ENCODE measurements at regions not wholly inside any gene's neighbourhood (a gene's known extent, or its start where the extent isn't known, plus 50 kb on each side); places are given as distances from the start of the nearest gene placed in this dataset.
"Not testable (repeated sequence)": the region's sequence is repeated elsewhere in the genome, so short reads cannot be mapped to it uniquely, and the experiment has no call there.

- CTCF ChIA-PET, result no interaction called here
- H3K4me1 Mint-ChIP-seq, result no peaks in the 10 kb centered on the region
- H3K36me3 Mint-ChIP-seq, result no peaks in the 10 kb centered on the region
- peaks cover 2% of the 10 kb centered on the region for H3K9me3 Mint-ChIP-seq
- DNase-seq, result no peak
- H3K27me3 Mint-ChIP-seq, result no peaks in the 10 kb centered on the region
- no peak overlapping the region for H3K4me3 Mint-ChIP-seq
- no peak overlapping the region for H3K27ac Mint-ChIP-seq
Observed at GRCh38 chr2:34810456-34810855, 1211.4 kb upstream of the FAM98A start.

- CTCF ChIA-PET, result no interaction called here
- no peaks in the 10 kb centered on the region for H3K27me3 Mint-ChIP-seq
- no peaks in the 10 kb centered on the region for H3K36me3 Mint-ChIP-seq
- H3K9me3 Mint-ChIP-seq, result peaks cover 2% of the 10 kb centered on the region
- H3K4me3 Mint-ChIP-seq, result no peak overlapping the region
- H3K4me1 Mint-ChIP-seq, result no peaks in the 10 kb centered on the region
- no peak overlapping the region for H3K27ac Mint-ChIP-seq
- no peak for DNase-seq
Observed at GRCh38 chr2:34808426-34808825, 1209.3 kb upstream of the FAM98A start.

GRCh38 chr2:34806891-34807290 lies 1207.8 kb upstream of the FAM98A start:
- Mint-ChIP-seq H3K27me3 (no peaks in the 10 kb centered on the region), H3K4me1 (no peaks in the 10 kb centered on the region), H3K27ac (no peak overlapping the region), H3K9me3 (peaks cover 2% of the 10 kb centered on the region), H3K4me3 (no peak overlapping the region), H3K36me3 (no peaks in the 10 kb centered on the region)
- no peak for DNase-seq
- CTCF ChIA-PET, result no interaction called here

GRCh38 chr2:34806396-34806795 lies 1207.3 kb upstream of the FAM98A start:
- CTCF ChIA-PET, result no interaction called here
- no peak for DNase-seq
- no peak overlapping the region for H3K27ac Mint-ChIP-seq

DNA sequence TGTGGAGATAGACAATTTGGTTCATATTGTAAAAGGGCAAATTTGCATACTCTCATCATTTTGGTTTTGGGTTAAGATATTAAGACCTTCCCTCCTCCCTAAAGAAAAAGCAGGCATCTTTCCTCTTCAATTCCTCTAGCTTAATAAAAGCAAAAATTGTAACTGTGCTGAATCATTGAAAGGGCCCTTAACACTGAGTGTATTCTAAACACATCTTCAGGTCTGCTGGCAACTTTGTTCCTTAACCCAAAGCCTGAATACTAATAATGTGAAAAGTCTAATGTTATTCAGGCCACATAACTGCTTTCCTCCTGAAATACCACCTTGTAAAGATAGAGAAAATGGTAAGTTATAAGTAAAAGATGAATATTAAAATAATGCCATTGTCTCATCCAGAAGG lies 1200.5 kb upstream of the FAM98A start:
- Mint-ChIP-seq H3K4me3 (no peak overlapping the region), H3K27ac (no peak overlapping the region), H3K27me3 (no peaks in the 10 kb centered on the region), H3K36me3 (no peaks in the 10 kb centered on the region), H3K4me1 (no peaks in the 10 kb centered on the region), H3K9me3 (no peaks in the 10 kb centered on the region)
- CTCF ChIA-PET, result no interaction called here
- no peak for DNase-seq

More at GRCh38 chr2:34806396-34806795, 1207.3 kb upstream of the FAM98A start:
- no peak overlapping the region for H3K4me3 Mint-ChIP-seq
- no peaks in the 10 kb centered on the region for H3K4me1 Mint-ChIP-seq
- H3K36me3 Mint-ChIP-seq, result no peaks in the 10 kb centered on the region
- H3K27me3 Mint-ChIP-seq, result no peaks in the 10 kb centered on the region
- peaks cover 2% of the 10 kb centered on the region for H3K9me3 Mint-ChIP-seq

GRCh38 chr2:34795586-34795985 lies 1196.5 kb upstream of the FAM98A start:
- H3K27ac Mint-ChIP-seq, H3K36me3 Mint-ChIP-seq, H3K4me3 Mint-ChIP-seq, DNase-seq, H3K4me1 Mint-ChIP-seq, H3K27me3 Mint-ChIP-seq, H3K9me3 Mint-ChIP-seq, CTCF ChIA-PET: not testable (repeated sequence)

DNA sequence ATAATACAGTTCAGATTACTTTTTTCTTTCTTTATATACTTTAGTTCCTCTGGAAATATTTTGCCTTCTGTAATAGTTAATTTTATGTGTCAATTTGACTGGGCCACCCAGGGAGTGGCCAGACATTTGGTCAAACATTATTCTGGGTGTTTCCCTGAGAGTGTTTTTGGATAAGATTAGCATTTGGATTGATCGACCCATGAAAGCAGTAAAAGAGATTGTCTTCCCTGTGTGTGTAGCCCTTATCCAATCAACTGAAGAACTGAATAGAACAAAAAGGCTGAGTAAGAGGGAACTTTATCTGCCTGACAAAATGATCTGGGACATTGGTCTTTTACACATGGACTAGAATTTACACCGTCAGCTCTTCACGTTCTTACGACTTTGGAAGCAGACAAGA lies 1190.1 kb upstream of the FAM98A start:
- no peaks in the 10 kb centered on the region for H3K4me1 Mint-ChIP-seq
- no peak overlapping the region for H3K4me3 Mint-ChIP-seq
- no peaks in the 10 kb centered on the region for H3K27me3 Mint-ChIP-seq
- DNase-seq, result no peak
- H3K9me3 Mint-ChIP-seq, result peaks cover 9% of the 10 kb centered on the region
- no peak overlapping the region for H3K27ac Mint-ChIP-seq
- CTCF ChIA-PET, result no interaction called here
- H3K36me3 Mint-ChIP-seq, result no peaks in the 10 kb centered on the region

GRCh38 chr2:34787341-34787740 lies 1188.2 kb upstream of the FAM98A start:
- no peak for DNase-seq
- no peak overlapping the region for H3K4me3 Mint-ChIP-seq
- no peak overlapping the region for H3K27ac Mint-ChIP-seq
- no peaks in the 10 kb centered on the region for H3K4me1 Mint-ChIP-seq
- peaks cover 9% of the 10 kb centered on the region for H3K9me3 Mint-ChIP-seq
- CTCF ChIA-PET, result no interaction called here
- no peaks in the 10 kb centered on the region for H3K36me3 Mint-ChIP-seq
- no peaks in the 10 kb centered on the region for H3K27me3 Mint-ChIP-seq

GRCh38 chr2:34785206-34785785 lies 1186.2 kb upstream of the FAM98A start:
- no peak for DNase-seq
- H3K36me3 Mint-ChIP-seq, result no peaks in the 10 kb centered on the region
- H3K9me3 Mint-ChIP-seq, result peaks cover 3% of the 10 kb centered on the region
- H3K27ac Mint-ChIP-seq, result no peak overlapping the region
- H3K27me3 Mint-ChIP-seq, result no peaks in the 10 kb centered on the region
- H3K4me3 Mint-ChIP-seq, result no peak overlapping the region
- CTCF ChIA-PET, result no interaction called here
- no peaks in the 10 kb centered on the region for H3K4me1 Mint-ChIP-seq

GRCh38 chr2:34784701-34785100 lies 1185.6 kb upstream of the FAM98A start:
- no peaks in the 10 kb centered on the region for H3K4me1 Mint-ChIP-seq
- H3K27ac Mint-ChIP-seq, result no peak overlapping the region
- CTCF ChIA-PET, result no interaction called here
- no peaks in the 10 kb centered on the region for H3K27me3 Mint-ChIP-seq
- H3K4me3 Mint-ChIP-seq, result no peak overlapping the region
- H3K36me3 Mint-ChIP-seq, result no peaks in the 10 kb centered on the region
- peaks cover 3% of the 10 kb centered on the region for H3K9me3 Mint-ChIP-seq
- no peak for DNase-seq

- H3K9me3 Mint-ChIP-seq, H3K27ac Mint-ChIP-seq, H3K36me3 Mint-ChIP-seq, DNase-seq, H3K27me3 Mint-ChIP-seq, H3K4me1 Mint-ChIP-seq, H3K4me3 Mint-ChIP-seq, CTCF ChIA-PET: not testable (repeated sequence)
Observed at GRCh38 chr2:34750742-34751141, 1151.6 kb upstream of the FAM98A start.

DNA sequence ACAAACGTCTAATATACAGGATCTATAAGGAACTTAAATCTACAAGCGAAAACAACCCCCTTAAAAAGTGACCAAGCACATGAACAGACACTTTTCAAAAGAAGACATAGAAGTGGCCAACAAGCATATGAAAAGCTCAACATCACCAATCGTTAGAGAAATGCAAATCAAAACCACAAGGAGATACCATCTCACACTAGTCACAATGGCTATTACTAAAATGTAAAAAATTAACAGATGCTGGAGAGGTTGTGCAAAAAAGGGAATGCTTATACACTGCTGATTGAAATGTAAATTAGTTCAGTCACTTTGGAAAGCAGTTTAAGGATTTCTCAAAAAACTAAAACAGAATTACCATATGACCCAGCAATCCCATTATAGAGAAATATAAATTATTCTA lies 1148.5 kb upstream of the FAM98A start:
- Mint-ChIP-seq H3K27me3 (no peaks in the 10 kb centered on the region), H3K4me1 (no peaks in the 10 kb centered on the region), H3K4me3 (no peak overlapping the region), H3K9me3 (no peaks in the 10 kb centered on the region), H3K36me3 (no peaks in the 10 kb centered on the region), H3K27ac (no peak overlapping the region)
- DNase-seq, result no peak
- CTCF ChIA-PET, result no interaction called here

GRCh38 chr2:34738691-34739090 lies 1139.6 kb upstream of the FAM98A start:
- DNase-seq, result no peak
- CTCF ChIA-PET, result no interaction called here
- Mint-ChIP-seq H3K9me3 (peaks cover 5% of the 10 kb centered on the region), H3K36me3 (no peaks in the 10 kb centered on the region), H3K4me1 (no peaks in the 10 kb centered on the region), H3K27me3 (no peaks in the 10 kb centered on the region), H3K27ac (no peak overlapping the region), H3K4me3 (no peak overlapping the region)

- Mint-ChIP-seq H3K36me3 (no peaks in the 10 kb centered on the region), H3K27ac (no peak overlapping the region)
Observed at GRCh38 chr2:34737146-34737545, 1138.0 kb upstream of the FAM98A start.

GRCh38 chr2:34736482-34736881 lies 1137.4 kb upstream of the FAM98A start:
- Mint-ChIP-seq H3K4me1 (no peaks in the 10 kb centered on the region), H3K27ac (no peak overlapping the region), H3K4me3 (no peak overlapping the region), H3K36me3 (no peaks in the 10 kb centered on the region), H3K27me3 (no peaks in the 10 kb centered on the region), H3K9me3 (peaks cover 5% of the 10 kb centered on the region)
- no peak for DNase-seq
- CTCF ChIA-PET, result no interaction called here

More at GRCh38 chr2:34737146-34737545, 1138.0 kb upstream of the FAM98A start:
- CTCF ChIA-PET, result no interaction called here
- Mint-ChIP-seq H3K4me1 (no peaks in the 10 kb centered on the region), H3K27me3 (no peaks in the 10 kb centered on the region), H3K9me3 (peaks cover 5% of the 10 kb centered on the region), H3K4me3 (no peak overlapping the region)
- DNase-seq, result no peak

DNA sequence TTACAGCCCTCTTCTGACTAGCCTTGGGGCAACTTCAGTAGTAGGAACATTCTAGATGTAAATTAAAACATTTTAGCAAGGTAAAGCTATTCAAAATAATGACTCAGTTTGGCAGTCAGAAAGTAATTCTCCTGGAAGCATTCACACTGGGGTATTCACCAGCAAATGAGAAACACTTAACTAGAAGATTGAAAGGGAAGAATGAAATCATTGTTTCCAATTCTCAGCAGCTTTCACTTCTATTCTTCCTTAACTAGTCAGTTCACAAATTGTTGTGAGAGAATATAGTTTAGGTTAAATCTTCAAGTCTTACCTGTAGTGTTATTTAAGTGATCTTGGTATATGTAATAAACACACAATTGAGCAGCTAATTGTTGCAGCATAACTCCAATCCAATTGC lies 1135.6 kb upstream of the FAM98A start:
- Mint-ChIP-seq H3K27me3 (no peaks in the 10 kb centered on the region), H3K9me3 (peaks cover 5% of the 10 kb centered on the region), H3K4me1 (no peaks in the 10 kb centered on the region), H3K4me3 (no peak overlapping the region), H3K36me3 (no peaks in the 10 kb centered on the region), H3K27ac (no peak overlapping the region)
- DNase-seq, result no peak
- CTCF ChIA-PET, result no interaction called here

Data from activated naive CD4-positive, alpha-beta T cell treated with anti-CD3 and anti-CD28 coated beads, Interleukin-2, amount 10 ng/mL, durations not matched to agents 7 days and 5 days (primary cell).